ENCODE measurements at regions not wholly inside any gene's neighbourhood (a gene's known extent, or its start where the extent isn't known, plus 50 kb on each side); places are given as distances from the start of the nearest gene placed in this dataset.

- DNase-seq, result no peak
These were observed 135.1 kb upstream of the GPC1 start for GRCh38 chr2:240300261-240300821.

- DNase-seq, result no peak
These were observed 134.6 kb upstream of the GPC1 start for GRCh38 chr2:240300840-240301239.

GRCh38 chr2:240301256-240301795 lies 134.1 kb upstream of the GPC1 start:
- DNase-seq, result no peak

- no peak for DNase-seq
These were observed 133.4 kb upstream of the GPC1 start for GRCh38 chr2:240302041-240302440.

GRCh38 chr2:240302933-240303595 lies 132.4 kb upstream of the GPC1 start:
- no peak for DNase-seq

GRCh38 chr2:240303896-240304745 lies 131.3 kb upstream of the GPC1 start:
- no peak for DNase-seq

- no peak for DNase-seq
These were observed 130.7 kb upstream of the GPC1 start for GRCh38 chr2:240304746-240305161.

- DNase-seq, result no peak
These were observed 130.0 kb upstream of the GPC1 start for GRCh38 chr2:240305369-240305962.

GRCh38 chr2:240306185-240306584 lies 129.3 kb upstream of the GPC1 start:
- no peak for DNase-seq

- DNase-seq, result no peak
These were observed 127.3 kb upstream of the GPC1 start for GRCh38 chr2:240308111-240308651.

- no peak for DNase-seq
These were observed 126.2 kb upstream of the GPC1 start for GRCh38 chr2:240309214-240309613.

- no peak for DNase-seq
These were observed 125.3 kb upstream of the GPC1 start for GRCh38 chr2:240310201-240310600.

- no peak for DNase-seq
These were observed 124.8 kb upstream of the GPC1 start for GRCh38 chr2:240310645-240311044.

GRCh38 chr2:240311821-240312220 lies 123.6 kb upstream of the GPC1 start:
- no peak for DNase-seq

- no peak for DNase-seq
These were observed 116.1 kb upstream of the GPC1 start for GRCh38 chr2:240319221-240319854.

- no peak for DNase-seq
These were observed 115.6 kb upstream of the GPC1 start for GRCh38 chr2:240319855-240320203.

- DNase-seq, result no peak
These were observed 115.1 kb upstream of the GPC1 start for GRCh38 chr2:240320204-240320993.

- no peak for DNase-seq
These were observed 113.1 kb upstream of the GPC1 start for GRCh38 chr2:240322231-240322955.

- DNase-seq, result no peak
These were observed 112.5 kb upstream of the GPC1 start for GRCh38 chr2:240322991-240323390.

- no peak for DNase-seq
These were observed 111.7 kb upstream of the GPC1 start for GRCh38 chr2:240323601-240324291.
